Astrocyte of the cerebellum (primary cell): ENCODE measurements at regions not wholly inside any gene's neighbourhood (a gene's known extent, or its start where the extent isn't known, plus 50 kb on each side); places are given as distances from the start of the nearest gene placed in this dataset.

Experiments
- DNase-seq: peaks from one replicate; pipeline ENCODE4 v3.0.0-alpha.2; 2011; ENCODE audit warnings: low read depth
- H3K4me3 ChIP-seq: 2 replicates; pipeline ENCODE4 v1.5.1; 2011; ENCODE audit warnings: mild to moderate bottlenecking, low read depth, low read length, moderate library complexity
- CTCF ChIP-seq: IDR thresholded peaks from 2 replicates; pipeline ENCODE4 v1.5.1; 2012; ENCODE audit warnings: low read length, low read depth, moderate library complexity, mild to moderate bottlenecking; ENCODE audit errors: missing control alignments
- in situ Hi-C: cut with HindIII; loops from 2 replicates; pipeline ENCODE4 v1.10.0; 2017; ENCODE audit warnings: low sequenced_read_pairs

GRCh38 chr9:8252445-8252844 is 452.9 kb upstream of the DMAC1 start:
- H3K4me3 ChIP-seq: no peak overlapping the region
- no peak for DNase-seq
- no peak for TF ChIP-seq CTCF
- in situ Hi-C loops: no loop called here

GRCh38 chr9:8251566-8251965 is 452.0 kb upstream of the DMAC1 start:
- no peak overlapping the region for H3K4me3 ChIP-seq
- TF ChIP-seq CTCF: no peak
- DNase-seq: no peak
- in situ Hi-C loops: no loop called here

DNA sequence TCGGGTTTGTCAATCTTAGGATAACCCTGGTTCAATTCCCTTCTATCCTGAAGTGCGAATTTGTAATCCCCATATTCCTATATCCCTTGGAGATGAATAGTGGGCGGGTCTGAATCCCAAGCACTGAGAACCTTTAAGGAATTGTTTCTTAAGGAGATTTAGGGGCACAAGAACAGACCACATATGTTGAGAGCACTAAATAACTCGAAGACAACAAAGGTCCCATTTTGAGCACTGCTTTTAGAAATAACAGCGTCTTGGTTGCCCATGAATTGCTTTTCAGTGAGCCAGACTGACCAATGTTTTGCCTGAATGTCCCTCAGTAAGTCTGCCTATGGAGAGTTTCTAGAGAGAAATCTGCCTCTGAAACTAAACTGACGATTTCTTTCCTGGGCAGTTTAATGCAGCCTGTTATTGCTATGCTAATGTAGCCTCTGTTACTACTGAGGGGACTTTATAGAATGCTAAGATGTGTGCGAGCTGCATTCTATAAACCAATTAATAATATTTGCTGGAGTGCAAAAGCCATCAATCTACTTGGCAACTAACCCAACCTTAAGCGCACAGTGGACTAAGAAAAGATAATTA is 445.0 kb upstream of the DMAC1 start:
- no peak for DNase-seq
- no peak for TF ChIP-seq CTCF
- H3K4me3 ChIP-seq: no peak overlapping the region
- in situ Hi-C loops: no loop called here

GRCh38 chr9:8241201-8241600 is 441.6 kb upstream of the DMAC1 start:
- DNase-seq: no peak
- no peak overlapping the region for H3K4me3 ChIP-seq
- in situ Hi-C loops: no loop called here
- TF ChIP-seq CTCF: no peak

GRCh38 chr9:8237096-8237495 is 437.5 kb upstream of the DMAC1 start:
- in situ Hi-C loops: no loop called here
- no peak for TF ChIP-seq CTCF
- H3K4me3 ChIP-seq: no peak overlapping the region
- DNase-seq: no peak

DNA sequence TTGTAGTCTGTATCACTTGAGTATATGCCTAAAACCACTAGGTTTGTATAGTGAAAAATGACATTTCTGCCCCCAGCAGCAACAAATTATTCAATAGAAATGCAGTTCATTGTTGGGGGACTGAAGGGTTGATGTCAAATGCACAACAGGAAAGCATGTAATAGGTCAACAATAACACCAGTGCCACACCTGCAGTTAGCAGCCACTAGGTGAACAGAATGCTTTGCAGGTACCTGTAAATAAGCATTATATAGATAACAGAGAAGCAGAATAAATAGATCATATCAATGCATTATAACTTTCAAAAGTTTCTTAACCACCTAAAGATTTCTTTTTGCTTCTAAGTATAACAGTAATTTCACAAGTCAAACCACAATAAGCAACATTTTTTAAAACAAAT is 435.9 kb upstream of the DMAC1 start:
- DNase-seq: no peak
- TF ChIP-seq CTCF: no peak
- no peak overlapping the region for H3K4me3 ChIP-seq
- in situ Hi-C loops: no loop called here

DNA sequence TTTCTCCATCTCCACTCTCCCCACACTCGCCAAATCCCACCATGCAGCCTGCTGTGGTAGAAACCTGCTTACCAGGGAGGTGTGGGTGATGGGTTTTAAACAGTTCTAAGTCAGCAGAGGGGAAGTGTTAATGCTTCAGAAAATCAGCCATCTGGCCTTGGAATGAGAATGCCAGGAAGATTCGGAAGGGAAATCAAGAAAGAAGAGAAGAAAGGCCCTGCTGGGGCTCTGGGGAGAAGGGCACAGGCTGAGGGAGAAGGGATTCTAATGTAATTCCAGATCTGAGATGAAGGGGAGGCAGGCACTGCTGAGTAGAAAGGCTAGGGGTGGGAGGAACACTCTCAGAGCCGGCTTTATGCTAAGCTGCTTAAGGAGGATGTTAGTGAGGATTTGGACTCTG is 434.7 kb upstream of the DMAC1 start:
- no peak overlapping the region for H3K4me3 ChIP-seq
- no peak for TF ChIP-seq CTCF
- in situ Hi-C loops: no loop called here
- no peak for DNase-seq
